ENCODE measurements at regions not wholly inside any gene's neighbourhood (a gene's known extent, or its start where the extent isn't known, plus 50 kb on each side); places are given as distances from the start of the nearest gene placed in this dataset.

GRCh38 chr15:81895723-81896122, 150.1 kb downstream of the MEX3B start:
- DNase-seq (ENCODE audit: low read depth) = no peak
- TF ChIP-seq CTCF (conservative IDR thresholded peaks at IDR 0.05; ENCODE audit: low read depth, low read length) = no peak
- H3K4me3 ChIP-seq (ENCODE audit: low read depth, low read length) = no peak overlapping the region

GRCh38 chr15:81894061-81894460, 151.8 kb downstream of the MEX3B start:
- no peak for DNase-seq (ENCODE audit: low read depth)
- H3K4me3 ChIP-seq (ENCODE audit: low read depth, low read length) = no peak overlapping the region
- TF ChIP-seq CTCF (conservative IDR thresholded peaks at IDR 0.05; ENCODE audit: low read depth, low read length) = no peak

GRCh38 chr15:81893182-81893835, 152.5 kb downstream of the MEX3B start:
- DNase-seq (ENCODE audit: low read depth) = no peak
- H3K4me3 ChIP-seq (ENCODE audit: low read depth, low read length) = no peak overlapping the region
- no peak for TF ChIP-seq CTCF (conservative IDR thresholded peaks at IDR 0.05; ENCODE audit: low read depth, low read length)

GRCh38 chr15:81890496-81890895, 155.3 kb downstream of the MEX3B start:
- no peak for DNase-seq (ENCODE audit: low read depth)
- no peak for TF ChIP-seq CTCF (conservative IDR thresholded peaks at IDR 0.05; ENCODE audit: low read depth, low read length)
- H3K4me3 ChIP-seq (ENCODE audit: low read depth, low read length) = no peak overlapping the region

GRCh38 chr15:81889485-81889881, 156.3 kb downstream of the MEX3B start:
- H3K4me3 ChIP-seq (ENCODE audit: low read depth, low read length) = no peak overlapping the region
- DNase-seq (ENCODE audit: low read depth) = no peak
- TF ChIP-seq CTCF (conservative IDR thresholded peaks at IDR 0.05; ENCODE audit: low read depth, low read length) = no peak

GRCh38 chr15:81888748-81889484, 156.9 kb downstream of the MEX3B start:
- no peak for DNase-seq (ENCODE audit: low read depth)

More at GRCh38 chr15:81888748-81889484, 156.9 kb downstream of the MEX3B start:
- TF ChIP-seq CTCF (conservative IDR thresholded peaks at IDR 0.05; ENCODE audit: low read depth, low read length) = no peak
- no peak overlapping the region for H3K4me3 ChIP-seq (ENCODE audit: low read depth, low read length)

Data from epithelial cell of proximal tubule (primary cell).